Neural progenitor cell (in vitro differentiated cells): ENCODE measurements at regions not wholly inside any gene's neighbourhood (a gene's known extent, or its start where the extent isn't known, plus 50 kb on each side); places are given as distances from the start of the nearest gene placed in this dataset.

ENCODE experiments used
- CTCF ChIP-seq: fragments of 200-600 bp; sonication (generic); IDR thresholded peaks from 2 replicates; pipeline ENCODE4 v1.5.1; 2017; ENCODE audit warnings: antibody characterized with exemption, mild to moderate bottlenecking
- EZH2phosphoT487 ChIP-seq: fragments of 200-600 bp; sonication (generic); IDR thresholded peaks from 2 replicates; pipeline ENCODE4 v1.6.1; 2017; ENCODE audit warnings: antibody characterized with exemption

DNA sequence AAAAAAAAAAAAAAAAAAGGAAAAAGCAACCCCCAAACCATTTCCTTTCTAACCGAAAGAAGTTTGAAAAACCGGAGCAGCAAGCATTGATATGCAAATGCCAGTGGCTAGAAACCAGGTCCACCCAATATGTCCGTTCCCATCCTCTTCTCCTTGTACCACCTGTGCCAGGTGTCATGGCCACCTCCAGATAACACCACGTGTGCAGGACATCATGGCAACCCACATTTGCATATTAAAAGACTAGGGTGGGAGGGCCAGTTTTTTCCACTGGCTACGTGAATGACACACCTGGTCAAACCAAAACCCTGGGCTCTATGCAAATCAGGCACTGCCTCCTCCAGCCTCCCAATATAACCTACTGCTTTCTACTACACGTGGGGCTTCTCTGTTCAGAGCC lies 303.3 kb upstream of the GULP1 start:
- TF ChIP-seq CTCF (no peak), EZH2phosphoT487 (no peak)
